SK-N-SH (cell line): ENCODE measurements at regions not wholly inside any gene's neighbourhood (a gene's known extent, or its start where the extent isn't known, plus 50 kb on each side); places are given as distances from the start of the nearest gene placed in this dataset.

Experiments used
- CTCF ChIA-PET: fragments of 300-600, 350-600 bp; formaldehyde crosslinking; extraction: SDS; loops from one replicate; lab custom pipeline; 2021; lab: Yijun Ruan, JAX
- POLR2A ChIA-PET: fragments of 350-600 bp; sonication (Branson Sonifier 250); formaldehyde crosslinking; extraction: SDS; loops from one replicate; lab custom pipeline; 2020; ENCODE audit warnings: antibody characterized with exemption, inconsistent platforms; lab: Yijun Ruan, JAX
- DNase-seq: peaks from one replicate; pipeline ENCODE4 v3.0.0; 2012
- H2AFZ ChIP-seq: fragments of 200-600 bp; sonication (generic); 2 replicates; pipeline ENCODE4 v1.8.1; 2016; ENCODE audit warnings: antibody characterized with exemption, mild to moderate bottlenecking, low read depth
- H3F3A ChIP-seq: fragments of 200-600 bp; sonication (generic); replicated peaks from 2 replicates; pipeline ENCODE3; 2016; ENCODE audit warnings: antibody characterized with exemption, mild to moderate bottlenecking; ENCODE audit not compliant: insufficient read depth
- H3K27ac ChIP-seq, 2 experiments: fragments of 200-500 bp in 1 of 2; fragments of 200-600 bp in 1 of 2; sonication (Bioruptor generic) in 1 of 2; sonication (generic), shearing (Covaris generic) in 1 of 2; 2 replicates each; pipeline versions ENCODE4 v1.5.1 to v1.6.1; 2014 to 2016; ENCODE audit warnings: low read depth in 2 of 2, inconsistent platforms in 1 of 2, low read length in 1 of 2, mild to moderate bottlenecking in 1 of 2, mixed read lengths in 1 of 2
- H3K27me3 ChIP-seq: fragments of 200-600 bp; sonication (generic), shearing (Covaris generic); 2 replicates; pipeline ENCODE4 v1.6.1; 2016; ENCODE audit warnings: mixed run types; ENCODE audit not compliant: insufficient read depth
- H3K36me3 ChIP-seq, 2 experiments: fragments of 200-500 bp in 1 of 2; fragments of 200-600 bp in 1 of 2; sonication (Bioruptor generic) in 1 of 2; sonication (generic) in 1 of 2; replicated peaks in 1 of 2; 2 replicates each; pipeline versions ENCODE3 to v1.5.1; 2014 to 2016; ENCODE audit warnings: low read length in 1 of 2, mild to moderate bottlenecking in 1 of 2; ENCODE audit not compliant: insufficient read depth in 2 of 2, control insufficient read depth in 1 of 2
- H3K4me1 ChIP-seq, 2 experiments: fragments of 200-500 bp in 1 of 2; fragments of 200-600 bp in 1 of 2; sonication (Bioruptor generic) in 1 of 2; sonication (generic), shearing (Covaris generic) in 1 of 2; 2 replicates each; pipeline versions ENCODE4 v1.5.1 to v1.6.1; 2014 to 2016; ENCODE audit warnings: low read depth in 1 of 2, low read length in 1 of 2, mixed run types in 1 of 2; ENCODE audit not compliant: insufficient read depth in 2 of 2, control insufficient read depth in 1 of 2
- H3K4me2 ChIP-seq: fragments of 200-600 bp; sonication (generic), shearing (Covaris generic); 2 replicates; pipeline ENCODE4 v1.6.1; 2017; ENCODE audit warnings: mixed run types
- H3K4me3 ChIP-seq, 2 experiments: fragments of 200-500 bp in 1 of 2; fragments of 200-600 bp in 1 of 2; sonication (Bioruptor generic) in 1 of 2; sonication (generic), shearing (Covaris generic) in 1 of 2; 2 replicates each; pipeline versions ENCODE4 v1.5.1 to v1.8.1; 2014 to 2016; ENCODE audit warnings: low read depth in 2 of 2, inconsistent platforms in 1 of 2, low read length in 1 of 2, mild to moderate bottlenecking in 1 of 2, mixed read lengths in 1 of 2, moderate library complexity in 1 of 2
- H3K79me2 ChIP-seq: fragments of 200-600 bp; sonication (generic); 2 replicates; pipeline ENCODE4 v1.8.1; 2017; ENCODE audit warnings: mild to moderate bottlenecking; ENCODE audit not compliant: insufficient read depth
- H3K9ac ChIP-seq: fragments of 200-600 bp; sonication (generic); 2 replicates; pipeline ENCODE4 v1.6.1; 2017; ENCODE audit warnings: mixed run types
- H3K9me2 ChIP-seq: fragments of 200-600 bp; sonication (generic); 2 replicates; pipeline ENCODE4 v1.6.1; 2017; ENCODE audit warnings: mixed run types
- H3K9me3 ChIP-seq: fragments of 200-600 bp; sonication (generic); 2 replicates; pipeline ENCODE4 v1.6.1; 2017; ENCODE audit warnings: mixed run types, mild to moderate bottlenecking, moderate library complexity
- H4K20me1 ChIP-seq: fragments of 200-600 bp; sonication (generic); 2 replicates; pipeline ENCODE4 v1.6.1; 2017; ENCODE audit warnings: mild to moderate bottlenecking, mixed run types; ENCODE audit not compliant: insufficient read depth
- EP300 ChIP-seq, 2 experiments: IDR thresholded peaks; 2 replicates each; pipeline versions ENCODE4 v1.4.0 to v1.6.1; 2012; ENCODE audit warnings: borderline replicate concordance in 1 of 2, low read depth in 1 of 2, low read length in 1 of 2
- FOSL2 ChIP-seq: IDR thresholded peaks from 2 replicates; pipeline ENCODE4 v1.4.0; 2012; ENCODE audit warnings: low read depth, mild to moderate bottlenecking, moderate library complexity, borderline replicate concordance
- FOXJ3 ChIP-seq: sonication (generic); formaldehyde crosslinking; IDR thresholded peaks from 2 replicates; pipeline ENCODE4 v1.5.1; 2020; ENCODE audit warnings: mild to moderate bottlenecking, missing genetic modification reagents
- GABPA ChIP-seq: IDR thresholded peaks from 2 replicates; pipeline ENCODE4 v1.4.0; 2012; ENCODE audit warnings: low read depth, mild to moderate bottlenecking
- IRF3 ChIP-seq: fragments of 150-350 bp; IDR thresholded peaks from 2 replicates; pipeline ENCODE4 v1.6.1; 2016; ENCODE audit warnings: mild to moderate bottlenecking, low read depth, low read length
- MAX ChIP-seq: IDR thresholded peaks from 2 replicates; pipeline ENCODE4 v1.4.0; 2012; ENCODE audit warnings: low read depth
- NFIC ChIP-seq: IDR thresholded peaks from 2 replicates; pipeline ENCODE4 v1.4.0; 2012; ENCODE audit warnings: borderline replicate concordance
- POLR2AphosphoS5 ChIP-seq: IDR thresholded peaks from 2 replicates; pipeline ENCODE4 v1.6.1; 2012; ENCODE audit warnings: low read depth, low read length
- RCOR1 ChIP-seq: fragments of 150-350 bp; IDR thresholded peaks from 2 replicates; pipeline ENCODE4 v1.6.1; 2017; ENCODE audit warnings: antibody characterized with exemption, low read length
- REST ChIP-seq: IDR thresholded peaks from 2 replicates; pipeline ENCODE4 v1.6.1; 2012; ENCODE audit warnings: mild to moderate bottlenecking, low read depth, low read length, moderate library complexity
- RXRA ChIP-seq: IDR thresholded peaks from 2 replicates; pipeline ENCODE4 v1.4.0; 2012; ENCODE audit warnings: low read depth, mild to moderate bottlenecking, borderline replicate concordance
- SIN3A ChIP-seq: IDR thresholded peaks from 2 replicates; pipeline ENCODE4 v1.6.1; 2012; ENCODE audit warnings: low read depth, mild to moderate bottlenecking, low read length, moderate library complexity, borderline replicate concordance
- TCF12 ChIP-seq: IDR thresholded peaks from 2 replicates; pipeline ENCODE4 v1.4.0; 2012
- USF1 ChIP-seq: IDR thresholded peaks from 2 replicates; pipeline ENCODE4 v1.4.0; 2012; ENCODE audit warnings: low read depth, borderline replicate concordance
- YY1 ChIP-seq: IDR thresholded peaks from 2 replicates; pipeline ENCODE4 v1.4.0; 2012; ENCODE audit warnings: low read depth, mild to moderate bottlenecking
- ZBTB33 ChIP-seq: IDR thresholded peaks from 2 replicates; pipeline ENCODE4 v1.4.0; 2012; ENCODE audit warnings: low read depth, borderline replicate concordance
- WGBS: methylation state at CpG from one replicate; pipeline ENCODE4 v1.1.6; 2017; ENCODE audit warnings: low lambda C conversion rate; 5-methylcytosine and 5-hydroxymethylcytosine counted together

GRCh38 chr3:145623349-145623748 lies 537.6 kb downstream of the PLOD2 start:
- no peaks in the 10 kb centered on the region for H3K4me1 ChIP-seq
- H3K9me2 ChIP-seq = no peaks in the 10 kb centered on the region
- no peak overlapping the region for H2AFZ ChIP-seq
- no peak for DNase-seq
- no peaks in the 10 kb centered on the region for H3K27me3 ChIP-seq
- H3K79me2 ChIP-seq = no peaks in the 10 kb centered on the region
- H4K20me1 ChIP-seq = no peaks in the 10 kb centered on the region
- H3K4me2 ChIP-seq = no peak overlapping the region
- ChIA-PET POLR2A (no interaction called here), CTCF (interaction anchor here (0.6 kb wide), 1 partner anchor 129 kb away, joined by 3 read pairs; no protein-coding TSS in a partner anchor)
- no peaks in the 10 kb centered on the region for H3K9me3 ChIP-seq
- H3K9ac ChIP-seq = no peak overlapping the region
- no peak overlapping the region for H3K27ac ChIP-seq
- no peaks in the 10 kb centered on the region for H3F3A ChIP-seq
- H3K36me3 ChIP-seq = no peaks in the 10 kb centered on the region
- no peak for TF ChIP-seq FOSL2
- no peak for TF ChIP-seq YY1
- no peak for TF ChIP-seq SIN3A
- no peak for TF ChIP-seq USF1
- no peak for TF ChIP-seq FOXJ3 (CRISPR knock-in tag)
- TF ChIP-seq RCOR1 = no peak
- no peak for TF ChIP-seq NFIC
- TF ChIP-seq ZBTB33 = no peak
- no peak overlapping the region for H3K4me3 ChIP-seq

- Histone ChIP-seq H3F3A (no peaks in the 10 kb centered on the region), H3K9me3 (no peaks in the 10 kb centered on the region), H3K9me2 (no peaks in the 10 kb centered on the region), H3K4me2 (no peak overlapping the region), H3K27ac (no peak overlapping the region), H2AFZ (no peak overlapping the region), H3K9ac (no peak overlapping the region), H4K20me1 (no peaks in the 10 kb centered on the region), H3K27me3 (no peaks in the 10 kb centered on the region), H3K4me3 (no peak overlapping the region), H3K36me3 (no peaks in the 10 kb centered on the region), H3K4me1 (no peaks in the 10 kb centered on the region), H3K79me2 (no peaks in the 10 kb centered on the region)
- POLR2A ChIA-PET = no interaction called here
- TF ChIP-seq POLR2AphosphoS5 (no peak), TCF12 (no peak), EP300 (IDR thresholded peaks at IDR 0.05; ENCODE audit: borderline replicate concordance in 1 of 2, low read depth in 1 of 2, low read length in 1 of 2) (no peak)
- no peak for DNase-seq
- CTCF ChIA-PET = no interaction called here
These were observed 532.8 kb downstream of the PLOD2 start for GRCh38 chr3:145628211-145628610.

- Histone ChIP-seq H3K27me3 (no peaks in the 10 kb centered on the region), H3K27ac (no peak overlapping the region), H2AFZ (no peak overlapping the region), H3K9me3 (no peaks in the 10 kb centered on the region), H3K4me2 (no peak overlapping the region), H3K79me2 (no peaks in the 10 kb centered on the region), H4K20me1 (no peaks in the 10 kb centered on the region), H3K9ac (no peak overlapping the region), H3K4me3 (no peak overlapping the region), H3K9me2 (no peaks in the 10 kb centered on the region), H3K4me1 (no peaks in the 10 kb centered on the region), H3F3A (no peaks in the 10 kb centered on the region), H3K36me3 (no peaks in the 10 kb centered on the region)
- ChIA-PET POLR2A (no interaction called here), CTCF (interaction anchor here (1.2 kb wide), 1 partner anchor 9 kb away, joined by 5 read pairs; no protein-coding TSS in a partner anchor)
- 11% methylated on average over 1 of the region's 1 CpG for WGBS
- no peak for DNase-seq
- TF ChIP-seq IRF3 = no peak
- TF ChIP-seq NFIC = no peak
- no peak for TF ChIP-seq REST
- no peak for TF ChIP-seq MAX
- TF ChIP-seq RXRA = no peak
- TF ChIP-seq GABPA = no peak
- no peak for TF ChIP-seq POLR2AphosphoS5
These were observed 523.9 kb downstream of the PLOD2 start for GRCh38 chr3:145637105-145637504.
